ENCODE measurements at regions not wholly inside any gene's neighbourhood (a gene's known extent, or its start where the extent isn't known, plus 50 kb on each side); places are given as distances from the start of the nearest gene placed in this dataset.

DNA sequence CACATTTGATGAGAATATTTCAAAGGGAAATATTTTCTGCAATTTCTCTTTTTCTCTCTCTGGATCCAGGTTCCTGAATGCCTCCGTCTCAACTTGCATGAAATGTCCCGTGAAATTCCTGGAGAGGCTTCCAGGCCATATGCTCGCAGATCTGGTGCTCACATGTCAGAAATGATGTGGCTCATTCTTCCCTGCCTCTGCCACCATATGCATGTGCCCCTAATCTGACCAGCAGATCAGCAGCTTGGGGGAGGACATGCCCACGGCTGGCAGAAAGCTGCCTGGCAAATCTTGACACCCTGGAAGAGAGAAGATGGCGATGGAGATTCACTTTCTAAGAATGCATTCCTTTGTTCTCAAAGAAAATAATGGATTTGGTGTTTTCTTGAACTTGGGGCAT, 490.7 kb downstream of the RPS24 start:
- TF ChIP-seq, protein P1, sequence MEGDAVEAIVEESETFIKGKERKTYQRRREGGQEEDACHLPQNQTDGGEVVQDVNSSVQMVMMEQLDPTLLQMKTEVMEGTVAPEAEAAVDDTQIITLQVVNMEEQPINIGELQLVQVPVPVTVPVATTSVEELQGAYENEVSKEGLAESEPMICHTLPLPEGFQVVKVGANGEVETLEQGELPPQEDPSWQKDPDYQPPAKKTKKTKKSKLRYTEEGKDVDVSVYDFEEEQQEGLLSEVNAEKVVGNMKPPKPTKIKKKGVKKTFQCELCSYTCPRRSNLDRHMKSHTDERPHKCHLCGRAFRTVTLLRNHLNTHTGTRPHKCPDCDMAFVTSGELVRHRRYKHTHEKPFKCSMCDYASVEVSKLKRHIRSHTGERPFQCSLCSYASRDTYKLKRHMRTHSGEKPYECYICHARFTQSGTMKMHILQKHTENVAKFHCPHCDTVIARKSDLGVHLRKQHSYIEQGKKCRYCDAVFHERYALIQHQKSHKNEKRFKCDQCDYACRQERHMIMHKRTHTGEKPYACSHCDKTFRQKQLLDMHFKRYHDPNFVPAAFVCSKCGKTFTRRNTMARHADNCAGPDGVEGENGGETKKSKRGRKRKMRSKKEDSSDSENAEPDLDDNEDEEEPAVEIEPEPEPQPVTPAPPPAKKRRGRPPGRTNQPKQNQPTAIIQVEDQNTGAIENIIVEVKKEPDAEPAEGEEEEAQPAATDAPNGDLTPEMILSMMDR (conservative IDR thresholded peaks at IDR 0.05 in 1 of 2, IDR thresholded peaks at IDR 0.05 in 1 of 2; ENCODE audit: low read depth in 1 of 2, low read length in 2 of 2) = no peak
- TF ChIP-seq EZH2 (IDR thresholded peaks at IDR 0.05; ENCODE audit: low read length, missing control alignments) = no peak
- no peaks in the 10 kb centered on the region for H4K20me1 ChIP-seq (ENCODE audit: control insufficient read depth, extremely low read depth, insufficient read depth, low read length)

DNA sequence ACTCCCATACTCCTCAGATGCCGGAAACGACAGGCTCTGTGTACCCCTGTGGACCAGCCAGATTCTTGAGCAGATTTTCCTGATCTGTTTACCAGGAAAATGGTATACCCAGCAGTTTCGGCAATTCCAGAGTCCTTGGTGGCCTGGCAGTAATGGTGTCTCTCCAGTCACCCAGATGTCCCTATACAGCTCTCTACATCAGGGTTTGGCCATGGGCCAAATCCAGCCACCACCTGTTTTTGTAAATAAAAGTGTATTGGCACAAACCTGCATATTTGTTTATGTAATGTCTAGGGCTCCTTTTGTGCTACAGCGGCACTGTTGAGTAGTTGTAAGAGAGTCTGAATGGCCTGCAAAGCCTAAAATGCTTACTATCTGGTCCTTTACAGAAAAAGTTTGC, 491.3 kb downstream of the RPS24 start:
- no peak overlapping the region for H3K27ac ChIP-seq (ENCODE audit: insufficient read depth, low read length)
- no peak overlapping the region for H3K9ac ChIP-seq (ENCODE audit: insufficient read depth, low read length)

More for the DNA sequence above, 490.7 kb downstream of the RPS24 start:
- H3K4me3 ChIP-seq (replicated peaks in 1 of 4; ENCODE audit: control extremely low read depth in 1 of 4, insufficient read depth in 1 of 4, low read depth in 3 of 4, low read length in 4 of 4) = no peak overlapping the region
- H3K79me2 ChIP-seq (ENCODE audit: control insufficient read depth, insufficient read depth, low read length) = no peaks in the 10 kb centered on the region
- no peaks in the 10 kb centered on the region for H3K9me3 ChIP-seq (ENCODE audit: control insufficient read depth, insufficient read depth, low read depth, low read length)
- no peaks in the 10 kb centered on the region for H3K4me1 ChIP-seq (ENCODE audit: control insufficient read depth, extremely low read depth, insufficient read depth, low read length)
- no peaks in the 10 kb centered on the region for H3K27me3 ChIP-seq (ENCODE audit: control insufficient read depth, insufficient read depth, low read length)
- DNase-seq (ENCODE audit: low read depth in 2 of 2) = no peak
- H3K27ac ChIP-seq (ENCODE audit: insufficient read depth, low read length) = no peak overlapping the region
- no peak overlapping the region for H3K4me2 ChIP-seq (ENCODE audit: extremely low read depth, insufficient read depth, low read length)
- H2AFZ ChIP-seq (ENCODE audit: low read length) = no peak overlapping the region
- no peak overlapping the region for H3K9ac ChIP-seq (ENCODE audit: insufficient read depth, low read length)
- no peaks in the 10 kb centered on the region for H3K36me3 ChIP-seq (ENCODE audit: control insufficient read depth, insufficient read depth, low read length)

DNA sequence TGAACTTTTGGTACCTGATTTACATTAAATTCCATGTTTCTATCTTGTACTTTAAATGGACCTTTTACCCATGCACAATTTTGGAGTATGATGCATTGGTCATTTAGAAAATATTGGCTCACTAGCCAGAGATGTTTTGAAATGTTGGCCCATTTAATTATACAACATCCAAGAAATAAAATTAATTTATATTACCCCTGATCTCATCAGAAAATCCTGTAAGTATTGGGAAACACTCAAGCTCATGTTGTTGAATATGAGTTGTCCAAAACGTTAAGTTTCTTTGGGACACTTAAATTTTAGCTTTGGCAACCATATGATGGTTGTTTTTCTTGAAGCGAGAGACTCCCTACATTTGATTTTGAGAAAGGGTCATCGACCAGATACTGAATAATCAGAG, 492.7 kb downstream of the RPS24 start:
- DNase-seq (ENCODE audit: low read depth in 2 of 2) = no peak
- TF ChIP-seq EZH2 (IDR thresholded peaks at IDR 0.05; ENCODE audit: low read length, missing control alignments) = no peak
- TF ChIP-seq, protein P1 (conservative IDR thresholded peaks at IDR 0.05 in 1 of 2, IDR thresholded peaks at IDR 0.05 in 1 of 2; ENCODE audit: low read depth in 1 of 2, low read length in 2 of 2) = no peak
- Histone ChIP-seq H4K20me1 (ENCODE audit: control insufficient read depth, extremely low read depth, insufficient read depth, low read length) (no peaks in the 10 kb centered on the region), H3K4me2 (ENCODE audit: extremely low read depth, insufficient read depth, low read length) (no peak overlapping the region), H3K9ac (ENCODE audit: insufficient read depth, low read length) (no peak overlapping the region), H3K36me3 (ENCODE audit: control insufficient read depth, insufficient read depth, low read length) (no peaks in the 10 kb centered on the region), H3K27ac (ENCODE audit: insufficient read depth, low read length) (no peak overlapping the region), H3K4me1 (ENCODE audit: control insufficient read depth, extremely low read depth, insufficient read depth, low read length) (no peaks in the 10 kb centered on the region), H3K27me3 (ENCODE audit: control insufficient read depth, insufficient read depth, low read length) (no peaks in the 10 kb centered on the region), H3K4me3 (replicated peaks in 1 of 4; ENCODE audit: control extremely low read depth in 1 of 4, insufficient read depth in 1 of 4, low read depth in 3 of 4, low read length in 4 of 4) (no peak overlapping the region), H2AFZ (ENCODE audit: low read length) (no peak overlapping the region), H3K9me3 (ENCODE audit: control insufficient read depth, insufficient read depth, low read depth, low read length) (no peaks in the 10 kb centered on the region), H3K79me2 (ENCODE audit: control insufficient read depth, insufficient read depth, low read length) (no peaks in the 10 kb centered on the region)

More for the DNA sequence above, 491.3 kb downstream of the RPS24 start:
- no peaks in the 10 kb centered on the region for H3K27me3 ChIP-seq (ENCODE audit: control insufficient read depth, insufficient read depth, low read length)
- H3K36me3 ChIP-seq (ENCODE audit: control insufficient read depth, insufficient read depth, low read length) = no peaks in the 10 kb centered on the region
- no peak overlapping the region for H3K4me2 ChIP-seq (ENCODE audit: extremely low read depth, insufficient read depth, low read length)
- no peaks in the 10 kb centered on the region for H4K20me1 ChIP-seq (ENCODE audit: control insufficient read depth, extremely low read depth, insufficient read depth, low read length)
- no peaks in the 10 kb centered on the region for H3K4me1 ChIP-seq (ENCODE audit: control insufficient read depth, extremely low read depth, insufficient read depth, low read length)
- no peak overlapping the region for H3K4me3 ChIP-seq (replicated peaks in 1 of 4; ENCODE audit: control extremely low read depth in 1 of 4, insufficient read depth in 1 of 4, low read depth in 3 of 4, low read length in 4 of 4)
- H2AFZ ChIP-seq (ENCODE audit: low read length) = no peak overlapping the region
- no peaks in the 10 kb centered on the region for H3K9me3 ChIP-seq (ENCODE audit: control insufficient read depth, insufficient read depth, low read depth, low read length)
- no peaks in the 10 kb centered on the region for H3K79me2 ChIP-seq (ENCODE audit: control insufficient read depth, insufficient read depth, low read length)
- no peak for DNase-seq (ENCODE audit: low read depth in 2 of 2)
- no peak for TF ChIP-seq EZH2 (IDR thresholded peaks at IDR 0.05; ENCODE audit: low read length, missing control alignments)
- TF ChIP-seq, protein P1 (conservative IDR thresholded peaks at IDR 0.05 in 1 of 2, IDR thresholded peaks at IDR 0.05 in 1 of 2; ENCODE audit: low read depth in 1 of 2, low read length in 2 of 2) = no peak
